ENCODE measurements at regions not wholly inside any gene's neighbourhood (a gene's known extent, or its start where the extent isn't known, plus 50 kb on each side); places are given as distances from the start of the nearest gene placed in this dataset.

DNA sequence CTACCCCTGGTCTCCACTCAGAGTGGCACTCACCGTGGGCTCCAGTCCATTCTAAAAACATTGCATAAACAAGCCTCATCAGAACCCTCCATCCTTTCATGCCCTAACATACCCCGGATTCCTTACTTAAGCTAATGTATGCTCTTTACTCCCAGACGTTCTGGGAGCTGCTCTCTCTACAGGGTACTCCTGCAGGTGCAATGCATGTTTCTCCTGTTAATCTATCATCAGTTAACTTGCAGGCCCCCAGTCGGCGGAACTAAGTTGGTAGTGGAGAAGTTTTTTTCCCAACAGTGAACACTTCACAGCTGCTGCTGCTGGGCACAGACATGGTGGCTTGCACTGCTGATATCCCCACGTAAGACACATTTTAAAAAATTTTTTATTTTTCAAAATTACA is 161.6 kb upstream of the FAT1 start:
- no peaks in the 10 kb centered on the region for H3K36me3 ChIP-seq (ENCODE audit: control insufficient read depth, insufficient read depth, low read length)
- H3K4me3 ChIP-seq (ENCODE audit: low read length): no peak overlapping the region
- no peaks in the 10 kb centered on the region for H3K4me1 ChIP-seq (ENCODE audit: control insufficient read depth, insufficient read depth, low read length)
- H3K9ac ChIP-seq (ENCODE audit: low read length): no peak overlapping the region
- H3K27me3 ChIP-seq (ENCODE audit: control insufficient read depth, insufficient read depth, low read length): no peaks in the 10 kb centered on the region
- no peaks in the 10 kb centered on the region for H3K9me3 ChIP-seq (ENCODE audit: control insufficient read depth, low read length)

DNA sequence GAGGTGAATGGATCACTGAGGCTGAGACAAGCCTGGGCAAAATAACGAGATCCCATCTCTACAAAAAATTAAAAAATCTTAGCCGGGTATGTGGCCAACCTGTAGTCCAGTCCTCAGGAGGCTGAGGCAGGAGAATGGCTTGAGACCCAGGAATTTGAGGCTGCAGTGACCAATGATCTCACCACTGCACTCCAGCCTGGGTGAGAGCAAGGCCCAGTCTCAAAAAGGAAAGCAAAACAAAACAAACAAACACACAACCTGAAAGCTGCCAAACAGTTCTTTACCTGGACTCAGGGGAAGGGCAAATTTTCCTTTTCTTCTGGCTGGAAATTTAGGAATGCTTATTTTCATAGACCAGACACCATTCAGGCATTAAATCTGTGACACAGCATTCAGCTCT is 163.1 kb upstream of the FAT1 start:
- H3K4me3 ChIP-seq (ENCODE audit: low read length): no peak overlapping the region
- no peaks in the 10 kb centered on the region for H3K27me3 ChIP-seq (ENCODE audit: control insufficient read depth, insufficient read depth, low read length)
- H3K9me3 ChIP-seq (ENCODE audit: control insufficient read depth, low read length): no peaks in the 10 kb centered on the region
- no peak overlapping the region for H3K9ac ChIP-seq (ENCODE audit: low read length)
- no peaks in the 10 kb centered on the region for H3K4me1 ChIP-seq (ENCODE audit: control insufficient read depth, insufficient read depth, low read length)
- no peaks in the 10 kb centered on the region for H3K36me3 ChIP-seq (ENCODE audit: control insufficient read depth, insufficient read depth, low read length)

DNA sequence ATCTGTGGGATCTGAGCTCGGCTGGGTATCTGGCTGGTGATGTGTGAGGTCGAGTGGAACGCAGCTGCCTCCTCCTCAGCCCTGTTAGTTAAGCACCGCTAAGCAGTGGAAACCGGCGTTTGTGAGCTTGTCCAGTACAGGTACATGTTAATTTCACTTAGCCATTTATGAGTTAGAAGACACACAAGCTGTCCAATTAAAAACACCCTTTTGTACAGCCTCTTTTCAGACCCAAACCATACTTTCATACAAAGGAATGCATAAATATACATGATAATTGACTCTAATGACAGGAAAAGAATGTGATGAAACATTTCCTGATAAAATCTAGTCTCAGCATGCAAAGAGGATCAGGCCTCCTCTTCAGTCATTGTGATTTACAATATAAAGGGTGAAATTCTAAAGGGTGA is 163.6 kb upstream of the FAT1 start:
- Histone ChIP-seq H3K9me3 (ENCODE audit: control insufficient read depth, low read length) (no peaks in the 10 kb centered on the region), H3K36me3 (ENCODE audit: control insufficient read depth, insufficient read depth, low read length) (no peaks in the 10 kb centered on the region), H3K4me1 (ENCODE audit: control insufficient read depth, insufficient read depth, low read length) (no peaks in the 10 kb centered on the region), H3K9ac (ENCODE audit: low read length) (no peak overlapping the region), H3K27me3 (ENCODE audit: control insufficient read depth, insufficient read depth, low read length) (no peaks in the 10 kb centered on the region), H3K4me3 (ENCODE audit: low read length) (no peak overlapping the region)

DNA sequence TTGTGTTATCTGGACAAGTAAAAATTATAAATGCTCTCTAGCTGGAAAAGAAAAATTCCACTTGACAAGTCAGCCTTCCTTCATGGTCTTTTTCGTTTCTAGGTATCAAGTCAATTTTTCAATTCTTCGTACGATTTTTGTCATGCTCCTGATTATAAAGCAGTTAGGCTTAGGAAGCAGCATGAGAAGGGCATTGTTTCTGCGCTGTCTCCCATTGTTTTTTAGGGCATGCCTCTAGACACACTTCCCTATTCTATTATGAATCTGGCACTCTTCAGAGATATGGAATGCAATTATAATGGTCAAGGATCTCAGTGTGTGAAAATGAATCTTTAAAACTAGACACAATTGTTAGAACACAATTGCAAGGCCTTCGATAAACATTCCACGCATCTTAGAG is 164.1 kb upstream of the FAT1 start:
- no peaks in the 10 kb centered on the region for H3K4me1 ChIP-seq (ENCODE audit: control insufficient read depth, insufficient read depth, low read length)
- no peaks in the 10 kb centered on the region for H3K36me3 ChIP-seq (ENCODE audit: control insufficient read depth, insufficient read depth, low read length)
- no peaks in the 10 kb centered on the region for H3K27me3 ChIP-seq (ENCODE audit: control insufficient read depth, insufficient read depth, low read length)
- H3K9me3 ChIP-seq (ENCODE audit: control insufficient read depth, low read length): no peaks in the 10 kb centered on the region
- no peak overlapping the region for H3K4me3 ChIP-seq (ENCODE audit: low read length)
- H3K9ac ChIP-seq (ENCODE audit: low read length): no peak overlapping the region

DNA sequence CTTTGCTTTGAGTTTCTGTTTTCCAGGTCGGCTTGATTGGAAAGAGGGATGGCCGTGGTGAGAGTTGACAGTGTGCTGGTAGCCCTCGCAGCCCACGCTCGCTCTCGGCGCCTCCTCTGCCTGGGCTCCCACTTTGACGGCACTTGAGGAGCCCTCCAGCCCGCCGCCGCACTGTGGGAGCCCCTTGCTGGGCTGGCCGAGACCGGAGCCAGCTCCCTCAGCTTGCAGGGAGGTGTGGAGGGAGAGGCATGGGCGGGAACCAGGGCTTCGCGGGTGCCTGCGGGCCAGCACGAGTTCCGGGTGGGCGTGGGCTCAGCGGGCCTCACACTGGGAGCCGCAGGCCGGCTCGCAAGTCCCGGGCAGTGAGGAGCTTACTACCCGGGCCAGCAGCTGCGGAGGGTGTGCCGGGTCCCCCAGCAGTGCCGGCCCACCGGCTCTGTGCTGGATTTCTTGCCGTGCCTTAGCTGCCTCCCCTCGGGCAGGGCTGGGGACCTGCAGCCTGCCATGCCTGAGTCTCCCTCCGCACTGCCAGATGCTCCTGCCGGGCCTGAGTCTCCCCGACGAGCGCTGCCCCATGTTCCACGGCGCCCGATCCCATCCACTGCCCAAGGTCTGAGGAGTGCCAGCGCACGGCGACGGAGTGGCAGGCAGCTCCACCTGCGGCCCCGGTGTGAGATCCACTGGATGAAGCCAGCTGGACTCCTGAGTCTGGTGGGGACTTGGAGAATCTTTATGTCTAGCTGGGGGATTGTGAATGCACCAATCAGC is 166.4 kb upstream of the FAT1 start:
- Histone ChIP-seq H3K9me3 (ENCODE audit: control insufficient read depth, low read length) (no peaks in the 10 kb centered on the region), H3K4me3 (ENCODE audit: low read length) (no peak overlapping the region), H3K36me3 (ENCODE audit: control insufficient read depth, insufficient read depth, low read length) (no peaks in the 10 kb centered on the region)

DNA sequence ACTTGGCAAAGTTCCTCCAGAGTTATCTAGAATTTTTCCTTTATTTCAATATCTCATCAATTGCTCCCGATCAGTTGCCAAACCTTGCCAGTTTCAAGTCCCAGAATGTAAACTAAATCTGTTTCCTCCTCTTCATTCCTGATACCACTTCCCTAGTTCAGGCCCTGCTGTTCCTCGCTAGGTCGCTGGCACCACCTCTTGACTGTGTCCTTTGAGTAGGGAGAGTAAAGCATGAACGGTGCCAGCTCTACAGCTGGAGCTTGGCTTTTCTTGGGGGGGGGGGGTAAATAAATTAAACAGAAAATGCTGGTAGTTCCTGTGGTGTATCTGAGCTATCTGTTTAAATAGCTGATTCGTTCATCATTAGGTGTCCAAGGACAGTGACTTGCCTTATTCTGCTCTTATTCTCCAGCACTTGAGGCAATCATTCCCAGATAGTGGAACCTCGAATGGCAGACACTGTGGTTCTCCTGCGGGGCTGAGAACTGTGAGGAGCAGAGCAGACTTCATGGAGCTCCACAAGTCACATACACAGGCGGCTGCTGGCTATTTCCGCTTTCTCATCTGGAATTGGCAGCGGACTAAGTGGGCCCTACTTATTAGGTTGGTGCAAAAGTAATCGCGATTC is 168.3 kb upstream of the FAT1 start:
- no peaks in the 10 kb centered on the region for H3K36me3 ChIP-seq (ENCODE audit: control insufficient read depth, insufficient read depth, low read length)
- no peaks in the 10 kb centered on the region for H3K27me3 ChIP-seq (ENCODE audit: control insufficient read depth, insufficient read depth, low read length)
- H3K4me3 ChIP-seq (ENCODE audit: low read length): no peak overlapping the region
- no peaks in the 10 kb centered on the region for H3K4me1 ChIP-seq (ENCODE audit: control insufficient read depth, insufficient read depth, low read length)
- no peak overlapping the region for H3K9ac ChIP-seq (ENCODE audit: low read length)
- H3K9me3 ChIP-seq (ENCODE audit: control insufficient read depth, low read length): no peaks in the 10 kb centered on the region

More for the DNA sequence above, 166.4 kb upstream of the FAT1 start:
- H3K4me1 ChIP-seq (ENCODE audit: control insufficient read depth, insufficient read depth, low read length): no peaks in the 10 kb centered on the region
- H3K9ac ChIP-seq (ENCODE audit: low read length): no peak overlapping the region
- H3K27me3 ChIP-seq (ENCODE audit: control insufficient read depth, insufficient read depth, low read length): no peaks in the 10 kb centered on the region

DNA sequence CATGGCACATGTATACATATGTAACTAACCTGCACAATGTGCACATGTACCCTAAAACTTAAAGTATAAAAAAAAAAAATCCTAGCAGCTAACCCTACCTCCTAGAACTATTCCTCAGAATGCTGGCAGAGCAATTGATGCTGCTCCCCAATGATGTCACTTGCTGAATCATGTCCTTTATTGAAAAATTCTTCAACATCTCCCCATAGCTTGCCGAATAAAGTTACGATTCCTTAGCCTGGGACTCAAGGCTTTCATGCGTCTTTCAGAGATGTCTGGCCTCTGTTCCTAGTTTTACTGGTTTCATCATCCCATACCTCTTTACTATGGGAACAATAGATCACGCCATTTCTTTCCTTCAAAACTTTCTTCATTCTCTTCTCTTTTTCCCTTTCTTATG is 174.7 kb upstream of the FAT1 start:
- Histone ChIP-seq H3K27me3 (ENCODE audit: control insufficient read depth, insufficient read depth, low read length) (no peaks in the 10 kb centered on the region), H3K4me1 (ENCODE audit: control insufficient read depth, insufficient read depth, low read length) (peaks cover 25% of the 10 kb centered on the region), H3K4me3 (ENCODE audit: low read length) (no peak overlapping the region), H3K9ac (ENCODE audit: low read length) (no peak overlapping the region), H3K36me3 (ENCODE audit: control insufficient read depth, insufficient read depth, low read length) (no peaks in the 10 kb centered on the region), H3K9me3 (ENCODE audit: control insufficient read depth, low read length) (no peaks in the 10 kb centered on the region)

DNA sequence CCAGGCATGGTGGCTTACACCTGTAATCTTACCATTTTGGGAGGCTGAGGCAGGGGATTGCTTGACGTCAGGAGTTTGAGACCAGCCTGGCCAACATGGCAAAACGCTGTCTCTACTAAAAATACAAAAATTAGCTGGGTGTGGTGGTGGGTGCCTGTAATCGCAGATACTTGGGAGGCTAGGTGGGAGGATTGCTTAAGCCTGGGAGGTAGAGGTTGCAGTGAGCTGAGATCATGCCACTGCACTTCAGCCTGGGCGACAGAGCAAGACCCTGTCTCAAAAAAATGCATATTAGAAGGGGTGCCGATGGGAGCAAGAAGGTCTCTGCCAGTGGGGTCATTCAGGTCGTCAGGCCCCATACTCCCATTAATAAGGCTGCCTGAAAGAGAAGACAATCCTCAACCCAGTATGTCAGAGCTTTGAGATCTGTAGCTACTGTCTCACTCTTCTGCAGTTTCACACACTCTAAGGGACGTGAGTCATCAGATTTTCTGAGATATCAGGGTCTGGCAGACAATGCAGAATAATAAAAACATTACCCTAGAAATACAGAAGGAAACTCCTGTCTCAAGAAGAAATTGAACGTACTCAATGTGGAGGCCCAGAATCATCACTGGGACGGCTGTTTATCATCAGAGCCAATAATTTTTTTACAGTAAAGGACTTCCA is 176.7 kb upstream of the FAT1 start:
- H3K9me3 ChIP-seq (ENCODE audit: control insufficient read depth, low read length): no peaks in the 10 kb centered on the region
- H3K4me3 ChIP-seq (ENCODE audit: low read length): no peak overlapping the region
- H3K4me1 ChIP-seq (ENCODE audit: control insufficient read depth, insufficient read depth, low read length): peaks cover 35% of the 10 kb centered on the region
- no peak overlapping the region for H3K9ac ChIP-seq (ENCODE audit: low read length)
- H3K36me3 ChIP-seq (ENCODE audit: control insufficient read depth, insufficient read depth, low read length): no peaks in the 10 kb centered on the region
- H3K27me3 ChIP-seq (ENCODE audit: control insufficient read depth, insufficient read depth, low read length): no peaks in the 10 kb centered on the region

DNA sequence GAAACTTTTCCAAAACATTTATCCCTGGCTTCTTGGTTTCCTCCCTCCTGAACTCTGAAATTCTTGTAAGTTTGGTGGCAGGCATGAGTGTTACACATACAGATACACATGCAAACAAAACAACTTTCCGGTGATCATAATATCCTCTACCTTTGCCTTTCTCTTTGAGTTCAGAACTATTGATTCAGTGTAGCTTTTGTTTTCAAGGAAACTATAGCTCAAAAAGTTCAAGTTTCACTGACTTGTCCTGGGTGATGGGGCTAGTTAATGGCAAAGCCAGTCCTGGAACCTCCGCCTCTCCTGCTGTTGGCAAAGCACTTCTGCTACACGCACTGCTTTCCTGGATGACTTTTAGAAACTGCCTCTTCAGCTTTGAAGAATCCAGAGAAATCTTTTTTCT is 177.3 kb upstream of the FAT1 start:
- Histone ChIP-seq H3K36me3 (ENCODE audit: control insufficient read depth, insufficient read depth, low read length) (no peaks in the 10 kb centered on the region), H3K27me3 (ENCODE audit: control insufficient read depth, insufficient read depth, low read length) (no peaks in the 10 kb centered on the region), H3K9me3 (ENCODE audit: control insufficient read depth, low read length) (no peaks in the 10 kb centered on the region), H3K4me3 (ENCODE audit: low read length) (no peak overlapping the region), H3K4me1 (ENCODE audit: control insufficient read depth, insufficient read depth, low read length) (peaks cover 35% of the 10 kb centered on the region), H3K9ac (ENCODE audit: low read length) (no peak overlapping the region)

DNA sequence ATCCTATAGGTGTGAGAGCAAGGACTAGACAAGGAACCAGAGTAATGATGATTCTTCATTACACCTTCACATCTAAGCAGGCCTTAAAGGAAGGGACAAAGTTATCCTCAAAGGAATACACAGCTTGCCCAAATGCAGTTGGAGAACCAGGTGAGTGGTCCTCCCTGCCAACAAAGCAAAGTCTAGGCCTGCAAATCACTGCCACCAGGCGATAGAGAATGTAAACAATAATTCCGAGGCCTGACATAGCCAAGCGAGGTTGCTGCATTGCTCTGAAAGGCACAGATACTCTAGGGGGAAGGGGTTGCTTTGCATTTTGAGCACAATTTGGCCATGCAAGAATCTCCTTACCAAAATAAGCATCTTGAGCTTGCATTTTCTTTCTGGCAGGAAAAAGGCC is 178.2 kb upstream of the FAT1 start:
- Histone ChIP-seq H3K4me3 (ENCODE audit: low read length) (no peak overlapping the region), H3K27me3 (ENCODE audit: control insufficient read depth, insufficient read depth, low read length) (no peaks in the 10 kb centered on the region), H3K9me3 (ENCODE audit: control insufficient read depth, low read length) (no peaks in the 10 kb centered on the region), H3K4me1 (ENCODE audit: control insufficient read depth, insufficient read depth, low read length) (peaks cover 35% of the 10 kb centered on the region), H3K9ac (ENCODE audit: low read length) (no peak overlapping the region), H3K36me3 (ENCODE audit: control insufficient read depth, insufficient read depth, low read length) (no peaks in the 10 kb centered on the region)

DNA sequence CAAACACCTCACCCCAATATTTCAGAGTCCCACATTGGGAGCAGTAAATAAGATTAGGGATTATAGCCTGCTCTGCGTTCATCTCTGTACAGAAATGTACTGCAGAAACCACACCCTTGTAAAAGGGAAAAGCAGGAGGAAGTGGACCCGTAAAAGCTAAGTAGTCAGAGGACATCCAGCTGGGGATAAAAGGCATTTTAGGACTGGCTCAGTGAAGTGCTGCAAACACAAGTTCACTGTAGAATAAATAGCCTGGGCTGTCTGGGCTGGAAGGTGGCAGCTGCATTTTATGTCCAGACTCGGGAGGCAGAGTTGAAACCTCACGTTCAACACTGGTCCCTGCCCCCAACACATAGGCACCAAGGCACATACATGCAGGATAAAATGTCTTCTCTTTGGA is 178.7 kb upstream of the FAT1 start:
- Histone ChIP-seq H3K9ac (ENCODE audit: low read length) (no peak overlapping the region), H3K4me3 (ENCODE audit: low read length) (no peak overlapping the region)

DNA sequence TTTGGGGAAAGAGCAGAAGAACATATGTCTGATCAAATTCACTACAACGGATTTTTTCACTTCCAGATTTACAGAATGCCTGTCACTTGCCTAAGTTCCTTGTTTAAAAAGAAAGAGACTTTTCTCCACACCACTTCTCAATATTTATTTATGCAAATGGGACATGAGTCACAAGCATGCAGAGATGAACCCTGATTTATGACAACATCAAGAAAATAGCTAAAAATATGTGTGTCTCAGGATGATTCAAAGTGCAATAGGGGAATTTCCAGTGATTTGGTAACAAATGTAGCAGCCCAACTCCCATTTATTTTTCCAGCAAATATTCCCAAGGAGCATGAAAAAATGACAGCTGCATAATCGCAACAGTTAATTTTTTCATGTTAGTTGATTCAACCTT is 180.4 kb upstream of the FAT1 start:
- H3K9me3 ChIP-seq (ENCODE audit: control insufficient read depth, low read length): no peaks in the 10 kb centered on the region
- no peaks in the 10 kb centered on the region for H3K36me3 ChIP-seq (ENCODE audit: control insufficient read depth, insufficient read depth, low read length)
- no peak overlapping the region for H3K4me3 ChIP-seq (ENCODE audit: low read length)
- no peak overlapping the region for H3K9ac ChIP-seq (ENCODE audit: low read length)
- no peaks in the 10 kb centered on the region for H3K27me3 ChIP-seq (ENCODE audit: control insufficient read depth, insufficient read depth, low read length)
- peaks cover 35% of the 10 kb centered on the region for H3K4me1 ChIP-seq (ENCODE audit: control insufficient read depth, insufficient read depth, low read length)

More for the DNA sequence above, 178.7 kb upstream of the FAT1 start:
- Histone ChIP-seq H3K4me1 (ENCODE audit: control insufficient read depth, insufficient read depth, low read length) (peaks cover 35% of the 10 kb centered on the region), H3K9me3 (ENCODE audit: control insufficient read depth, low read length) (no peaks in the 10 kb centered on the region), H3K36me3 (ENCODE audit: control insufficient read depth, insufficient read depth, low read length) (no peaks in the 10 kb centered on the region), H3K27me3 (ENCODE audit: control insufficient read depth, insufficient read depth, low read length) (no peaks in the 10 kb centered on the region)
